ENCODE measurements at regions not wholly inside any gene's neighbourhood (a gene's known extent, or its start where the extent isn't known, plus 50 kb on each side); places are given as distances from the start of the nearest gene placed in this dataset.

DNA sequence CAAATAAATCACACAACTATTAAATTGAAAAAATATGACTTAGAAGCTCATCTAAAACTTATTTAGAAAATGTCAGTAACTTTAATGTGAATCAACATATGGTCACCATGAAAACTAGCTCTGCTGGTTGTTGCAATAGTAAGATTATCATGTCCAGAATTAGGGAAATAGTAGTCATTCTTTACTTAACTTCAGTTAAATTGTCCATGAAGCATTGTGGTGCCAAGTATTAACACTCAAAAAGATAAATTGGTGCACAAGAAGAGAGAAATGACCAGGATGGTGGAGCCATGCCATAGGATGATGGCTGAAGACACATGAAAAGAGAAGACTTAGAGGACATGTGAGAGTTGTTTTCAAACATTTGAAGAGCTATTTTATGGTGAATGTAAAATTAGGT lies 130.2 kb upstream of the PTGFR start:
- CTCF ChIA-PET = no interaction called here
- H2AFZ ChIP-seq (ENCODE audit: low read depth, low read length, poor library complexity, severe bottlenecking) = no peak overlapping the region
- no peak overlapping the region for H3K27ac ChIP-seq (ENCODE audit: low read depth, low read length)
- POLR2A ChIA-PET = no interaction called here
- H3K4me3 ChIP-seq (replicated peaks in 1 of 2; ENCODE audit: low read depth in 1 of 2, low read length in 2 of 2) = no peak overlapping the region
- no peak for TF ChIP-seq SP1 (IDR thresholded peaks at IDR 0.05; ENCODE audit: low read depth)
- no peak for TF ChIP-seq TCF7L2 (IDR thresholded peaks at IDR 0.05; ENCODE audit: borderline replicate concordance, extremely low read depth, insufficient read depth, insufficient read length)
- TF ChIP-seq RAD21 (IDR thresholded peaks at IDR 0.05; ENCODE audit: low read depth) = no peak
- no peak for TF ChIP-seq SRF (IDR thresholded peaks at IDR 0.05; ENCODE audit: low read depth)
- no peak for TF ChIP-seq EZH2 (IDR thresholded peaks at IDR 0.05)
- TF ChIP-seq, protein P1, sequence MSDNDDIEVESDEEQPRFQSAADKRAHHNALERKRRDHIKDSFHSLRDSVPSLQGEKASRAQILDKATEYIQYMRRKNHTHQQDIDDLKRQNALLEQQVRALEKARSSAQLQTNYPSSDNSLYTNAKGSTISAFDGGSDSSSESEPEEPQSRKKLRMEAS (IDR thresholded peaks at IDR 0.05) = no peak
- no peak for TF ChIP-seq SIN3A (IDR thresholded peaks at IDR 0.05; ENCODE audit: low read depth)
- TF ChIP-seq ELF1 (IDR thresholded peaks at IDR 0.05; ENCODE audit: borderline replicate concordance, low read depth) = no peak
- TF ChIP-seq JUND (IDR thresholded peaks at IDR 0.05) = no peak
- TF ChIP-seq, protein P2, sequence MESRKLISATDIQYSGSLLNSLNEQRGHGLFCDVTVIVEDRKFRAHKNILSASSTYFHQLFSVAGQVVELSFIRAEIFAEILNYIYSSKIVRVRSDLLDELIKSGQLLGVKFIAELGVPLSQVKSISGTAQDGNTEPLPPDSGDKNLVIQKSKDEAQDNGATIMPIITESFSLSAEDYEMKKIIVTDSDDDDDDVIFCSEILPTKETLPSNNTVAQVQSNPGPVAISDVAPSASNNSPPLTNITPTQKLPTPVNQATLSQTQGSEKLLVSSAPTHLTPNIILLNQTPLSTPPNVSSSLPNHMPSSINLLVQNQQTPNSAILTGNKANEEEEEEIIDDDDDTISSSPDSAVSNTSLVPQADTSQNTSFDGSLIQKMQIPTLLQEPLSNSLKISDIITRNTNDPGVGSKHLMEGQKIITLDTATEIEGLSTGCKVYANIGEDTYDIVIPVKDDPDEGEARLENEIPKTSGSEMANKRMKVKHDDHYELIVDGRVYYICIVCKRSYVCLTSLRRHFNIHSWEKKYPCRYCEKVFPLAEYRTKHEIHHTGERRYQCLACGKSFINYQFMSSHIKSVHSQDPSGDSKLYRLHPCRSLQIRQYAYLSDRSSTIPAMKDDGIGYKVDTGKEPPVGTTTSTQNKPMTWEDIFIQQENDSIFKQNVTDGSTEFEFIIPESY (IDR thresholded peaks at IDR 0.05; ENCODE audit: extremely low read depth, insufficient replicate concordance, low read length) = no peak
- no peak for TF ChIP-seq ZNF274 (IDR thresholded peaks at IDR 0.05; ENCODE audit: low read depth, low read length)
- TF ChIP-seq POLR2AphosphoS5 (IDR thresholded peaks at IDR 0.05; ENCODE audit: low read depth, low read length) = no peak
- no peak for TF ChIP-seq FOSL1 (IDR thresholded peaks at IDR 0.05; ENCODE audit: low read depth)
- no peaks in the 10 kb centered on the region for H3K36me3 ChIP-seq (ENCODE audit: control insufficient read depth in 1 of 2, insufficient read depth in 2 of 2, low read length in 2 of 2)
- H3K27me3 ChIP-seq (ENCODE audit: insufficient read depth, low read length) = no peaks in the 10 kb centered on the region
- no peak overlapping the region for H3K4me2 ChIP-seq (ENCODE audit: low read length)
- DNase-seq (ENCODE audit: low read depth, low spot score) (no peak), ATAC-seq (no peak)
- H3K9me3 ChIP-seq (ENCODE audit: control insufficient read depth in 1 of 2, insufficient read depth in 1 of 2, low read depth in 1 of 2, low read length in 2 of 2) = no peaks in the 10 kb centered on the region
- H3K4me1 ChIP-seq (ENCODE audit: control insufficient read depth in 1 of 2, insufficient read depth in 2 of 2, low read length in 2 of 2) = no peaks in the 10 kb centered on the region
- no TSS peak for BruUV-seq (replicated peaks)
- no peaks in the 10 kb centered on the region for H4K20me1 ChIP-seq (ENCODE audit: insufficient read depth)
- RAD21 ChIA-PET (ENCODE audit: low non-redundant PET in 1 of 2, low total read pairs in 2 of 2, uncharacterized antibody in 2 of 2, unreplicated experiment in 2 of 2) = no interaction called here
- no peak overlapping the region for H3K9ac ChIP-seq (ENCODE audit: low read length)
- H3K79me2 ChIP-seq (ENCODE audit: insufficient read depth, low read length) = no peaks in the 10 kb centered on the region
- no peaks in the 10 kb centered on the region for H3K9me2 ChIP-seq (ENCODE audit: insufficient read depth)
- intact Hi-C loops (cut with micrococcal nuclease) = no loop called here

Data from HCT116 (cell line).